NT2/D1 (cell line): ENCODE measurements at regions not wholly inside any gene's neighbourhood (a gene's known extent, or its start where the extent isn't known, plus 50 kb on each side); places are given as distances from the start of the nearest gene placed in this dataset.

Source experiments
- DNase-seq: peaks from one replicate; pipeline ENCODE4 v3.0.0-alpha.2; 2011; ENCODE audit warnings: low read depth, low spot score
- H3K27me3 ChIP-seq: 2 replicates; pipeline ENCODE4 v1.6.0; 2011; ENCODE audit warnings: mild to moderate bottlenecking; ENCODE audit not compliant: insufficient read length, insufficient read depth
- H3K36me3 ChIP-seq: 2 replicates; pipeline ENCODE4 v1.6.1; 2011; ENCODE audit warnings: mild to moderate bottlenecking, low read length, mixed read lengths; ENCODE audit not compliant: insufficient read depth, insufficient read length
- H3K4me1 ChIP-seq: 2 replicates; pipeline ENCODE4 v1.5.1; 2011; ENCODE audit not compliant: insufficient read depth, insufficient read length
- H3K4me3 ChIP-seq: 2 replicates; pipeline ENCODE4 v1.5.1; 2011; ENCODE audit warnings: low read depth; ENCODE audit not compliant: insufficient read length
- H3K9ac ChIP-seq: 2 replicates; pipeline ENCODE4 v1.6.0; 2011; ENCODE audit warnings: low read depth; ENCODE audit not compliant: insufficient read length
- H3K9me3 ChIP-seq: 2 replicates; pipeline ENCODE4 v1.5.1; 2011; ENCODE audit warnings: mild to moderate bottlenecking, low read length; ENCODE audit not compliant: insufficient read depth
- SUZ12 ChIP-seq: IDR thresholded peaks from 2 replicates; pipeline ENCODE4 v1.6.1; 2011; ENCODE audit not compliant: insufficient read length, insufficient read depth; ENCODE audit errors: extremely low read depth
- YY1 ChIP-seq: IDR thresholded peaks from 2 replicates; pipeline ENCODE4 v1.6.1; 2011; ENCODE audit not compliant: insufficient read length, insufficient read depth
- ZNF274 ChIP-seq: IDR thresholded peaks from 2 replicates; pipeline ENCODE4 v1.6.1; 2011; ENCODE audit warnings: mild to moderate bottlenecking, low read depth, low read length

DNA sequence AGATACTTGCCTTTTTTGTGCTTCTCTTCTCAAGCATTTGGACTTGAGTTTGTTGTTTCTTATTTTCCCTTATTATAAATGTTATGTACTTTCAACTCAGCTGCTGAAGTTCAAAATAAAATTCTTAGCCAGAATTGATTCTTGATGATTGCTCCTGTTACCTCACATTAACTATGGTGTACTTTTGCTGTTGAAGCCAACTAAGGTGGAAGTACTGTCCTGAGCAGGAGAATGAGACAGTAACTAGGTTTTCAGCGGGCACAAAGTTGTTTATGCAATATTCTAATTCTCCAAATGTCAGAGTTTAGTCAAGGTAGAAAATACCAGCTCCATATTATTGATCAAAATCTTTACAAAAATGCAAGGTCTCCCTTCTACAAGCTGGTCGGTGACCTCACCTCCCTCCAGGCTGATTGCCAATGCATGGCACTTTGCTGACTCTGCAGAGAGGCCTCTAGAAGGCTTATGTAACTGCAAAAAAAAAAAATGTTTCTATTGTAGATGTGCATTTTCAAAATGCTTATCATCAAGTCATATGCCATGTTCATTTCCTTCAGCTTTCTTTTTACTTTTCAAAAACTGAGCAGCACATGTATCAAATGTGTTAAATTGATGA lies 1783.5 kb upstream of the WWC1 start:
- TF ChIP-seq YY1 (no peak), ZNF274 (no peak), SUZ12 (no peak)
- DNase-seq: no peak
- Histone ChIP-seq H3K4me3 (no peak overlapping the region), H3K9ac (no peak overlapping the region), H3K9me3 (no peaks in the 10 kb centered on the region), H3K36me3 (no peaks in the 10 kb centered on the region), H3K4me1 (no peaks in the 10 kb centered on the region), H3K27me3 (no peaks in the 10 kb centered on the region)

DNA sequence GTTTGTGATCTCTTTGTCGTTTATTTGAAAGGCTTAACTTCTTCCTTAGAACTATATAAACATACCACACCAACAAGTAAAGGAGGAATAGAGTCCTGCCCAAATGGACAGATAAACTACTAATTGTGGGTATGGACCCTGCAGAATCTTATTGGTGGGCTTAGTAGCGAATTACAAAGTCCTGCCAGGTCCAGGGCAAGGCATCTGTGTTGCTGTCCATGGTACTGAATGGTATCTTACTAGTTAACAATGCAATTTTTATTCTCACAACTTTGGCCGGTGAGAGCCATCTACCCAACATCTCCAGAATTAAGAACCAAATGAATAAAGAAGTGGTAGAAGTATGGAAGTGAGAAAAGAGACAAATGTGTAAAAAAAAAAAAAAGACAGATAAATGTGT lies 1782.4 kb upstream of the WWC1 start:
- H3K4me1 ChIP-seq: no peaks in the 10 kb centered on the region
- H3K9ac ChIP-seq: no peak overlapping the region
- no peaks in the 10 kb centered on the region for H3K36me3 ChIP-seq
- no peak for TF ChIP-seq SUZ12
- TF ChIP-seq YY1: no peak
- no peak for TF ChIP-seq ZNF274
- DNase-seq: peak; percentile 16
- no peaks in the 10 kb centered on the region for H3K9me3 ChIP-seq
- no peak overlapping the region for H3K4me3 ChIP-seq
- H3K27me3 ChIP-seq: no peaks in the 10 kb centered on the region

DNA sequence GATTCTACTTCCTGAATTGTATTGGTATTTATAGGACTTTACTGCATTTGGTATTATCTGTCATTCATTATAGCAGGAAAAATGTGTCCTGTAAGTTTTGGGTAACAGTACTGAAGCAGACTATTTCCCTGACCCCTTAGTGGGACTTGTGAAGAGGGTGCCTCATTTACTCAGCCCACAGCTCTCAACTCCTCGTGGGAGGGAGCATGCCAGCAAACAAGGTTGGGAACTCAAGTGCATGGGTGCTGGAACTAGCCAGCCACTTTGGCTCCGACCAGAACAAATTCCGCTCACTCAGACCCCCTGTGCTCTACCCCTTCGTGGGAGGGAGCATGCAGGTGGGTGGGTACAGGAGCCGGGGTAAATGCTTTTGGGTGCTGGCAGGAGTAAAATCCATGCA lies 1773.5 kb upstream of the WWC1 start:
- no peak for TF ChIP-seq SUZ12
- no peak for TF ChIP-seq YY1
- TF ChIP-seq ZNF274: no peak
- H3K4me1 ChIP-seq: no peaks in the 10 kb centered on the region
- no peak overlapping the region for H3K9ac ChIP-seq
- H3K9me3 ChIP-seq: no peaks in the 10 kb centered on the region
- no peak for DNase-seq
- H3K27me3 ChIP-seq: no peaks in the 10 kb centered on the region
- H3K36me3 ChIP-seq: no peaks in the 10 kb centered on the region
- no peak overlapping the region for H3K4me3 ChIP-seq

DNA sequence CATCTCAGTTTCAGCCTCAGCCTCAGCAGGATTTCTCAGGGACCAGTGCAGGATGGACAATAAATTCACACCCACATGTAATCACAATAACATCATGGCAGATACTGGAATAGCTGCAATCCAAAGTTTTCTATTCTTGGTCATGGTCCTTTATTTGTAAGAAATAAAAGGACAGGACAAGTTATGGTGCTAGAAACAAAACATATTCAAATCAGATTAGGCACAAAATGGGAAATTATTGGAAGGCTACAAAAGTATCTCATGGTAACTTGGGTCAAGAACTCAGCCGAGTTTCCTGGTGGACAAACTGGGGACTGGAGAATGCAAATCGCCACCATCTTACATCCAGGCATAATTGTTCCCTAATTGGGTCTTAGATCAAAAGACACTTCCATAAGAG lies 1768.2 kb upstream of the WWC1 start:
- Histone ChIP-seq H3K9ac (no peak overlapping the region), H3K4me1 (no peaks in the 10 kb centered on the region), H3K27me3 (no peaks in the 10 kb centered on the region), H3K4me3 (no peak overlapping the region), H3K36me3 (no peaks in the 10 kb centered on the region), H3K9me3 (no peaks in the 10 kb centered on the region)
- TF ChIP-seq SUZ12 (no peak), YY1 (no peak), ZNF274 (no peak)
- DNase-seq: no peak

DNA sequence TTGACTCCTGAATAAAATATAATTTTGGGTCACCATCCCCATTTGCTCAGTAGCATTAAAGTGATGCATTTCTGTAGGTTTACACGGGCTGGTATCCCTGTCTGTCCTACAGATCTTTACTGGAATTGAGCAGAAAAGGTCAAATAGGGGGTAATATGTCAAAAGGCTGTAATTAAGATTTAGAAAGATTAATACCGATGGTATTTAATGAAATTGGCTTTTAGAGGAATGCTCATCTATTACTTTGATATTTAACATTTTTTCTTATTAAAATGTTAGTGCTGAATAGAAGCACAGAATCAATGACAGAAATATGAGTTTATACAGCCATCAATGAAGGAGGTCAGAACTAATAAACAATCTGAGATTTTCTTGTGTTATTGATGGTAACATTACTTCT lies 1762.2 kb upstream of the WWC1 start:
- no peak for TF ChIP-seq YY1
- TF ChIP-seq SUZ12: no peak
- no peak for TF ChIP-seq ZNF274
- Histone ChIP-seq H3K9ac (no peak overlapping the region), H3K27me3 (no peaks in the 10 kb centered on the region), H3K36me3 (no peaks in the 10 kb centered on the region), H3K4me1 (no peaks in the 10 kb centered on the region), H3K9me3 (no peaks in the 10 kb centered on the region), H3K4me3 (no peak overlapping the region)
- DNase-seq: no peak

DNA sequence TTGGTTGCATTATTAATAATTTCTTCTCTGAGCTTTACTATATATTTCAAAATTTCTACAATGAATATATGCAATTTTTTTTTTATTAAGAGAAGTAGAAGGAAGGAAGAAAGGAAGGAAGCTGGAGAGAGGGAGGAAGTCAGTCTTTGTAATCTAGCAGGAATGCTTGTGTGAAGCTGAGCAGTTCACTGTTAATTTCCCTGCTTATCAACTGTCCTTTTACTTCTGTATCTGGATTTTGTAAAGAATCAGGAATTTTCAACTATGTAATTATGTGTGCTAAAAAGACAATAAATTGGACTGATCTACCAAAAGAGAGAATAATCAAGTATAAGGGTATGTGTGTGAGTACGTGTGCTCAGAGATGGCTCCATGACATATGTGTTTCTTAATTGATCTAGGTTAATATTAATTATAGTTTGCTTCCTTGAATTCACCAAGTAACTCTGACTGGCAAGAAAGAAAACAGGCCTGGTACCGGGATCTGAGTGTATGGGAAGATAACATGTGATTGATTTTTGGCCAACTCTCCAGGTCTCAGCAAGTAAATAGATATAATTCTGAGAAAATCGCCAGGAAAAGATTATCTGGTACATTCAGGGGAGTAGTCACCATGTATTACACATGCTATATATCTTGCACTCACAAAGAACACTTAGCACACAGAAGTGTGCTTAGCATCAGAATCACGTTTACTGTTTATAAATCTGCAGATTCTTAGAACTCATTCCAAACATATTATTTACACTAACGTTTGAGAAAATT lies 1758.8 kb upstream of the WWC1 start:
- Histone ChIP-seq H3K9ac (no peak overlapping the region), H3K27me3 (no peaks in the 10 kb centered on the region), H3K4me1 (no peaks in the 10 kb centered on the region), H3K4me3 (no peak overlapping the region), H3K36me3 (no peaks in the 10 kb centered on the region), H3K9me3 (no peaks in the 10 kb centered on the region)
- TF ChIP-seq YY1 (no peak), ZNF274 (no peak), SUZ12 (no peak)
- no peak for DNase-seq

DNA sequence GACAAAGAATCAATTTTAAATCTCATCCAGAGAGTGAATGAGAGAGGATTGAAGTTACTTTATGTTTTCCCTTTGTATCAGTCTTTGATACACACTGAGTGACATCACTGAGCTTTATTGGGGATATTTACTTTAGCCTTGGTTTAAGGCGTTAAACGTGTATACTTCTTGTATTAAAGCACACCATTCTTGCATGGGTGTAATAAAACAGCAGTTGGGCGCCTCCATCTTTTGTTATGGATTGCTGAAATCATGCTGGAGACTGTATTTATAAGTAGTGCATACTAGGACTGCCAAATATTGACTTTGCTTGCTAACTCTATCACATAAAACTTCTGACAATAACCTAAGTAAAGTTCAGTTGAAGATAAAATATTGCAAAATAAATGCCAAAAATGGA lies 1755.8 kb upstream of the WWC1 start:
- no peak overlapping the region for H3K9ac ChIP-seq
- no peaks in the 10 kb centered on the region for H3K9me3 ChIP-seq
- H3K4me1 ChIP-seq: no peaks in the 10 kb centered on the region
- H3K27me3 ChIP-seq: no peaks in the 10 kb centered on the region
- no peak overlapping the region for H3K4me3 ChIP-seq
- no peak for DNase-seq
- TF ChIP-seq YY1: no peak
- TF ChIP-seq SUZ12: no peak
- TF ChIP-seq ZNF274: no peak
- no peaks in the 10 kb centered on the region for H3K36me3 ChIP-seq

DNA sequence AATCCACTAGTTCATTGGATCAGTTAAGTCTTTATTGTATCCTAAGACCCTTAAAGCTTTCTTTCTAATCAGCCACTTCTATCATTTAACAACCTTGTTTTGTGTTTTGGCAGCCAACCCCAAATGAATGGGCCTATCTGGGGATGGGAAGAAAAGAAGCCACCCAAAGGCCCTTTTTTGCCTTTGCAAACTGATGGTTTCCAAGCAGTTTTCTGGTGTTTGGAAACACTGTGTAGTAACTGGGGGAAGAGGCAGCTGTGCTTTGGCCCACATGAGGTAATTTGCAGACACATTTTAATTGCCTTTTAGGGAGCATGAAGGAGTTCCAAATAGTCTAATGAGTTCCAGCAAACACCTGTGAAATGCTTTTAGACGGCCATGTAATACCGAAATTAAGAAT lies 1751.3 kb upstream of the WWC1 start:
- Histone ChIP-seq H3K9me3 (no peaks in the 10 kb centered on the region), H3K4me3 (no peak overlapping the region), H3K36me3 (no peaks in the 10 kb centered on the region), H3K9ac (no peak overlapping the region), H3K4me1 (no peaks in the 10 kb centered on the region), H3K27me3 (no peaks in the 10 kb centered on the region)
- no peak for TF ChIP-seq YY1
- TF ChIP-seq ZNF274: no peak
- TF ChIP-seq SUZ12: no peak
- DNase-seq: no peak
